ENCODE measurements at regions not wholly inside any gene's neighbourhood (a gene's known extent, or its start where the extent isn't known, plus 50 kb on each side); places are given as distances from the start of the nearest gene placed in this dataset.

GRCh38 chr2:11097854-11098387 is 57.3 kb upstream of the SLC66A3 start:
- H3K36me3 ChIP-seq (ENCODE audit: control insufficient read depth in 2 of 2, extremely low read depth in 1 of 2, insufficient read depth in 2 of 2, low read length in 2 of 2), result no peaks in the 10 kb centered on the region
- no peak overlapping the region for H3K4me2 ChIP-seq (ENCODE audit: insufficient read depth, low read length)
- no peaks in the 10 kb centered on the region for H3K4me1 ChIP-seq (ENCODE audit: control insufficient read depth, extremely low read depth, insufficient read depth, low read length)
- intact Hi-C loops (cut with micrococcal nuclease), result no loop called here
- DNase-seq (ENCODE audit: low read depth, low spot score) (no peak), FAIRE-seq (no peak)
- no peaks in the 10 kb centered on the region for H3K9me1 ChIP-seq (replicated peaks; ENCODE audit: control insufficient read depth, extremely low read depth, insufficient read depth, low read length)
- no peaks in the 10 kb centered on the region for H4K20me1 ChIP-seq (replicated peaks; ENCODE audit: control insufficient read depth, extremely low read depth, insufficient read depth, low read length)
- H3K4me3 ChIP-seq (replicated peaks in 1 of 3; ENCODE audit: insufficient read depth in 1 of 3, low read depth in 1 of 3, low read length in 3 of 3), result no peak overlapping the region
- no TSS peak for BruUV-seq (replicated peaks)
- ChIA-PET CTCF (no interaction called here), POLR2A (no interaction called here)
- H3K27me3 ChIP-seq (ENCODE audit: control insufficient read depth in 2 of 2, insufficient read depth in 2 of 2, low read length in 2 of 2), result no peaks in the 10 kb centered on the region
- H3K27ac ChIP-seq (ENCODE audit: insufficient read depth, low read depth, low read length), result no peak overlapping the region
- H3K9me3 ChIP-seq (replicated peaks; ENCODE audit: control insufficient read depth, insufficient read depth, low read length), result no peaks in the 10 kb centered on the region
- no peak overlapping the region for H3K9ac ChIP-seq (replicated peaks; ENCODE audit: extremely low read depth, insufficient read depth, low read length)
- dilution Hi-C loops (cut with MboI; ENCODE audit: extremely low pct_ligation_motif_present, low sequenced_read_pairs), result no loop called here
- TF ChIP-seq MYC (IDR thresholded peaks at IDR 0.05; ENCODE audit: low read depth, low read length) (no peak), EZH2 (IDR thresholded peaks at IDR 0.05; ENCODE audit: borderline replicate concordance, low read depth, low read length, severe bottlenecking) (no peak), FOS (IDR thresholded peaks at IDR 0.05; ENCODE audit: borderline replicate concordance, insufficient read depth, low read length) (no peak), CTCF (IDR thresholded peaks at IDR 0.05; ENCODE audit: extremely low read depth in 1 of 2, insufficient read depth in 1 of 2, low read depth in 1 of 2, low read length in 2 of 2) (no peak), JUN (IDR thresholded peaks at IDR 0.05; ENCODE audit: borderline replicate concordance, insufficient read depth, insufficient read length, low read depth) (no peak), POLR2AphosphoS5 (IDR thresholded peaks at IDR 0.05; ENCODE audit: insufficient read depth, low read depth, low read length) (no peak), GATA2 (IDR thresholded peaks at IDR 0.05; ENCODE audit: insufficient read depth, insufficient read length, low read depth, low read length) (no peak), POLR2A (IDR thresholded peaks at IDR 0.05; ENCODE audit: low read depth, low read length) (no peak)
- TF ChIP-seq, protein P1, sequence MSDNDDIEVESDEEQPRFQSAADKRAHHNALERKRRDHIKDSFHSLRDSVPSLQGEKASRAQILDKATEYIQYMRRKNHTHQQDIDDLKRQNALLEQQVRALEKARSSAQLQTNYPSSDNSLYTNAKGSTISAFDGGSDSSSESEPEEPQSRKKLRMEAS (IDR thresholded peaks at IDR 0.05; ENCODE audit: insufficient read depth, insufficient read length), result no peak
- H3K79me2 ChIP-seq (ENCODE audit: control insufficient read depth, insufficient read depth, low read length), result no peaks in the 10 kb centered on the region
- no peak overlapping the region for H2AFZ ChIP-seq (ENCODE audit: low read depth, low read length)
